LNCaP clone FGC (cell line): ENCODE measurements at regions not wholly inside any gene's neighbourhood (a gene's known extent, or its start where the extent isn't known, plus 50 kb on each side); places are given as distances from the start of the nearest gene placed in this dataset.

ENCODE experiments used
- DNase-seq: peaks from one replicate; pipeline ENCODE4 v3.0.0-alpha.2; 2011; ENCODE audit warnings: low read depth
- H3K4me3 ChIP-seq: 2 replicates; pipeline ENCODE4 v1.5.1; 2011; ENCODE audit warnings: mild to moderate bottlenecking, low read depth, low read length, control low read depth
- CTCF ChIP-seq: IDR thresholded peaks from 2 replicates; pipeline ENCODE4 v1.5.1; 2012; ENCODE audit warnings: mild to moderate bottlenecking; ENCODE audit not compliant: control insufficient read depth, insufficient read depth; ENCODE audit errors: extremely low read depth

DNA sequence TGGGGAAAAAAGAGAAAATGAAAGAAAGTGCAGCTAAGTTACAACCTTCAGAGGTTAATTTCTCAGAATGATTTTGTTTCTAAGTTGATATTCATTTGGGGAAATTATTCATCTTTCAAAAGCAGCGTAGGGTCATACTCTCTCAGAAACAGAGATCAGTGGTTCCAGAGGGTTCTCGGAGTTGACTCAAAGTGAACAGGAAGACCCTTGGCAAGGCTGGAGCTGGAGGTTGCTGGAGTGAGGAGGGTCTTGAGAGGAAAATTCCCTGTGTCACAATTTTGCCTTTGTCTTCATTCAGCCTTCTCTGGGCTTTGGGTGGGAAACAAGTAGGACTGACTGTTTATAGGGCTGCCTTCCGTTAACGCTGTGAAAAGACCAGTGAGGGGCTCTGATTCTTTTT, 168.2 kb downstream of the ICOS start:
- DNase-seq = no peak
- H3K4me3 ChIP-seq = no peak overlapping the region

DNA sequence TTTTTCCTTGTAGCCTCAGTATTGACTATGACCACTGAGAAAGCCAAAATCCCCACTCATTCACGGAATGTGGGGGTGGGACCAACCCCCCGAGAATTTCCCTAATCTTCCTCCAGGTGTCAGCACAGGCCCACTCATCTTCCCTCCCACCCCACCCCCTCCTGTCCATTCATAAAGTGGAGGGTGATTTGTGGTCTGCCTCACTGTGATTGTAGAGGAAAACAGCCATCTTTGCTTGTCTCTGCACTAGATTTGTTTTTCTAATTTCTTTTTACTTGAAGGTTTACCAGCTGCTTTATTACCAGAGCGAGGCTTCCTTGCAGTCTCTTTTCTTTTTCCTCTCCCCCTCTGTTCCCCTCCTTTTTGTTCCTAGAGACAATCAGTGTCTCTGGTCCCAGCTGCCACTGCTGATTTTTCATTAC, 171.8 kb downstream of the ICOS start:
- no peak overlapping the region for H3K4me3 ChIP-seq
- no peak for DNase-seq
- TF ChIP-seq CTCF = peak; percentile 38

More for the DNA sequence above, 168.2 kb downstream of the ICOS start:
- no peak for TF ChIP-seq CTCF

DNA sequence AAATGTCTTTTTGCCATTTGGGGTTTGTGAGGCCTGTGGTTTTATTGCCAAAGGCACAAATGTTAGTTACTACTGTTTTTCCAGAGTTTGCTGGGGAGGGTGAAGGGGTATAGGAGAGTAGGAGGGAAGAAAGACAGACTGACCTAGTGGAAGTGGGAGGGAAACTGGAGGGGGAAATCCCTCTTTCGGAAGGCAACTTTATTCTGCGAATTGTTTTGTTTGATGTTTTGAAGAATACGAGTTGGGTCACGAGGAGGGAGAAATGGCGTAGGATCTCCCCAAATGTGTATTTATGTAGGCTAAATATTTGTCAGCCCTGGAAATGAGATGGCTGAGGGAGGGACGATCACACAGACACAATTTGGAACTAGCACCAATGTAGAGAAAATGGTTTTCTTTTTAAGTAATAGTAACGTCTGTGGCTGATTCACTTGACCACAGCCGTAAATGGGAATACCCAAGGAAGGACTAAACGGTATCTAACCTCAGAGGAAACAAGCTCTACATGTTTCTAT, 172.3 kb downstream of the ICOS start:
- DNase-seq = no peak
- no peak overlapping the region for H3K4me3 ChIP-seq
- no peak for TF ChIP-seq CTCF

GRCh38 chr2:204109681-204110080, 173.1 kb downstream of the ICOS start:
- H3K4me3 ChIP-seq = no peak overlapping the region
- no peak for TF ChIP-seq CTCF
- DNase-seq = peak; percentile 51

DNA sequence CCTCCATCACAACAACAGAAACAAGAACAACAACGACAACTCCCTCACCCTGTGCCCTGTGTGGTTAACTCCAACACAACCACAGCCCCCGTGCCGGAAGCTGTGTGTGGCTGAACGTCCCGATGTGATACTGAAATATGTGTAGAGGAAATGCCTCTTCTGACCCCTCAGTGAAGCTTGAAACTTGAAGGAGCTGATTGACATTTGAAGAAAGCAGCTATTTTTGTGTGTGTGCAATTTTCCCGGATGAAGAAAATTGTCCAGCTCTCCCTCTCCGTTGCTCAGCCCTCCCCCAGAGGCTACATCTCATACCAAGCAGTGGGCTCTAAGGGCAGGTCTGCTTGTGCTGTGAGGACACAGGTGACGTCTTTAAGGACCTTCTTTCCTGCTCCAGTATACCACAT, 173.8 kb downstream of the ICOS start:
- no peak for TF ChIP-seq CTCF
- no peak for DNase-seq

DNA sequence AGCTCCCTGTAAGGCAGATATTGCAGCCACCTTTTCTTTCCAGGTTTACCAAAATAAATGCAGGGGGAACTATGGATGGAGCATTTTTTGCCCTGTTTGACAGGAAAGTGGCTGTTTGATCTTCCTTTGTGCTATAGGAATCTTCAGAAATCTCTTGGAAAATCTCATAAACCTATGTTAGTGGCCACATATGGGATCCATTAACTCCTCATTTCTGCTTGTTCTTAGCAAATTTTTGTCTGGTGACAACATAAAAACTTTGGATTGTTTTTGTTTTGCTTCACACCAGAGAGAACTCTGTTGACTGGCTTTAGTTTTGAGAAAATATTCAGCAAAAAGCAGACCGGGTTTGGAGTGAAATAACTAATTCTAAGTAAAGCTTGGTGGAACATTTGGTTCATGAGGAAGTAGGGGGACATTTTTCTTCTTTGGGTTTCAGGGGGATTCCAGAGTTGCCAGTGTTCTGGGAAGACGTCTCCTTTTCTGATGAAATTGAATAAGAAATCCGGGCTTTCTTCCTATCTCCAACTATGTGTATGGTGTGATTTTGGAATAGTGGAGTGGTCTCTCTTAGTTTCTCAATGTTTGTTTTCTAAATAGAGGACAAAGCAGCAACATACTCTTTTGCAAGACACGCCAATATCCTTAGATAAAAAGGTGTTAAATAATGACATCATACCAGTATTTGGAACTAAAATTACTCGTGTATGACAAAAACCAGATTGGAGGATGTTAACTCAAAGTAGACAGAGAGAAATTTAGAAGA, 174.4 kb downstream of the ICOS start:
- no peak for TF ChIP-seq CTCF
- no peak for DNase-seq
- no peak overlapping the region for H3K4me3 ChIP-seq

More for the DNA sequence above, 173.8 kb downstream of the ICOS start:
- no peak overlapping the region for H3K4me3 ChIP-seq
